ENCODE measurements at regions not wholly inside any gene's neighbourhood (a gene's known extent, or its start where the extent isn't known, plus 50 kb on each side); places are given as distances from the start of the nearest gene placed in this dataset.

GRCh38 chr4:11720292-11720691 lies 291.6 kb upstream of the HS3ST1 start:
- TF ChIP-seq CTCF (conservative IDR thresholded peaks at IDR 0.05; ENCODE audit: low read depth, low read length): 0 out of 2 replicates have a peak, but pooled peaks have one; percentile 5
- no peak for TF ChIP-seq EZH2 (IDR thresholded peaks at IDR 0.05; ENCODE audit: borderline replicate concordance, low read depth, low read length, poor library complexity, severe bottlenecking)
- intact Hi-C loops (cut with micrococcal nuclease; ENCODE audit: unreplicated experiment): no loop called here
- H3K27ac ChIP-seq (ENCODE audit: low read depth, low read length, poor library complexity, severe bottlenecking): no peak overlapping the region
- H3K4me3 ChIP-seq (ENCODE audit: low read depth, low read length, poor library complexity, severe bottlenecking): no peak overlapping the region
- H3K36me3 ChIP-seq (ENCODE audit: insufficient read depth, low read length, poor library complexity, severe bottlenecking): no peaks in the 10 kb centered on the region
- no peak for DNase-seq (ENCODE audit: low spot score)
- H3K27me3 ChIP-seq (replicated peaks; ENCODE audit: insufficient read depth, low read depth, low read length, poor library complexity): no peaks in the 10 kb centered on the region
- peaks cover 37% of the 10 kb centered on the region for H3K9me3 ChIP-seq (ENCODE audit: low read depth, low read length, poor library complexity, severe bottlenecking)
- POLR2A ChIA-PET (ENCODE audit: low non-redundant PET): no interaction called here
- H3K4me1 ChIP-seq (ENCODE audit: insufficient read depth, low read length, poor library complexity, severe bottlenecking): no peaks in the 10 kb centered on the region
- no TSS peak for BruUV-seq (replicated peaks)
- CTCF ChIA-PET: no interaction called here

DNA sequence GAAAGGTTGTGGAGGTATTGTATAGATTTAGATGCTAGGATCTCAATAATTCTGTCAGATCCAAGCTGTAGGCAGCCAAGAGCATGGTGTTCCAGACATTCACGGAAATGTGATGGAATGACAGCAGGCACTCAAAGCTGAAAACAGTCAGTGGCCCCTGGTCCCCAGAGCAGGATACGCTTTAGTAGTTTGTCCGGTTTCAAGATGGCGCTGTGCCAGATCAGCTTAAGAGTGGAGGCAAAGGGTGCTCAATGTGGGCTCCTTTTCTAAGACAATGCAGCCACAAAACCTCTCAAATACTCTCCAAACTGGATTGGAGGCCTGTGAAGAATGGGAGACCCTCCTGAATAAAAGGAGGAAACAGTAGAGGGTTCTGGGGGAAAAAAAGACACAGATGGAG lies 291.2 kb upstream of the HS3ST1 start:
- no peak overlapping the region for H3K4me3 ChIP-seq (ENCODE audit: low read depth, low read length, poor library complexity, severe bottlenecking)
- H3K27me3 ChIP-seq (replicated peaks; ENCODE audit: insufficient read depth, low read depth, low read length, poor library complexity): no peaks in the 10 kb centered on the region
- intact Hi-C loops (cut with micrococcal nuclease; ENCODE audit: unreplicated experiment): no loop called here
- no peaks in the 10 kb centered on the region for H3K36me3 ChIP-seq (ENCODE audit: insufficient read depth, low read length, poor library complexity, severe bottlenecking)
- no peak for TF ChIP-seq EZH2 (IDR thresholded peaks at IDR 0.05; ENCODE audit: borderline replicate concordance, low read depth, low read length, poor library complexity, severe bottlenecking)
- no peak for TF ChIP-seq CTCF (conservative IDR thresholded peaks at IDR 0.05; ENCODE audit: low read depth, low read length)
- no peak overlapping the region for H3K27ac ChIP-seq (ENCODE audit: low read depth, low read length, poor library complexity, severe bottlenecking)
- peaks cover 40% of the 10 kb centered on the region for H3K9me3 ChIP-seq (ENCODE audit: low read depth, low read length, poor library complexity, severe bottlenecking)
- no TSS peak for BruUV-seq (replicated peaks)
- ChIA-PET POLR2A (ENCODE audit: low non-redundant PET) (no interaction called here), CTCF (no interaction called here)
- DNase-seq (ENCODE audit: low spot score): no peak
- H3K4me1 ChIP-seq (ENCODE audit: insufficient read depth, low read length, poor library complexity, severe bottlenecking): no peaks in the 10 kb centered on the region

DNA sequence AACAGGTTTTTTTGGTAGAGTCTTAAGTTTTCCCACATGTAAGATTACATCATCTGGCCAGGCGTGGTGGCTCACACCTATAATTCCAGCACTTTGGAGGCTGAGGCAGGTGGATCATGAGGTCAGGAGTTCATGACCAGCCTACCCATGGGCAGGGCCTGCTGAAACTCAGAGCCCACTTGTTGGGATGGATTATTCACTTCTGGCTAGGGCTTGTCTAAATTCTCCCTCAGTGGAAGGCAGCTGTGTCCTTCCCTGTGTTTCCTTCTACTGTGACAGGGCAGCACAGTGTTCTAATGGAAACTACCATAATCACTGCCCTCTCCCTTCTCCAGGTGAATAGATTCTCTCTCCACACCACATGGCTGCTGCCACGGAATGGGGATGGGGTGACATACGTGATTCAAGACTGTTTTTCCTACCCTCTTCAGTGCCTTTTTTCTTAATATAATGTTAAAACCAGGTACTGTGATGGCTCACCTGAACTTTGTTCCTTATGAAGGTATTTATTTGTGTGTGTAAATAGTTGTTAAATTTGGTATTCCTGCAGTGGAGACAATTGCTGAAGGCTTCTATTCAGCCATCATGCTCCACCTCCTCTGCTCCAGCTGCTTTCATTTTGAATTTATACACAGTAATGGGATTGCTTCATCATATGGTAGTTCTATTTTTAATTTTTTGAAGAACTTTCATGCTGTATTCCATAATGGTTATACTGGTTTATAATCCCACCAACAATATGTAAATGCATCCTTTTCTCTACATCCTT lies 287.2 kb upstream of the HS3ST1 start:
- Histone ChIP-seq H3K27me3 (replicated peaks; ENCODE audit: insufficient read depth, low read depth, low read length, poor library complexity) (no peaks in the 10 kb centered on the region), H3K36me3 (ENCODE audit: insufficient read depth, low read length, poor library complexity, severe bottlenecking) (no peaks in the 10 kb centered on the region), H3K27ac (ENCODE audit: low read depth, low read length, poor library complexity, severe bottlenecking) (no peak overlapping the region), H3K9me3 (ENCODE audit: low read depth, low read length, poor library complexity, severe bottlenecking) (peaks cover 45% of the 10 kb centered on the region), H3K4me1 (ENCODE audit: insufficient read depth, low read length, poor library complexity, severe bottlenecking) (no peaks in the 10 kb centered on the region), H3K4me3 (ENCODE audit: low read depth, low read length, poor library complexity, severe bottlenecking) (no peak overlapping the region)
- ChIA-PET POLR2A (ENCODE audit: low non-redundant PET) (no interaction called here), CTCF (no interaction called here)
- no peak for DNase-seq (ENCODE audit: low spot score)
- BruUV-seq (replicated peaks): no TSS peak
- intact Hi-C loops (cut with micrococcal nuclease; ENCODE audit: unreplicated experiment): no loop called here
- TF ChIP-seq CTCF (conservative IDR thresholded peaks at IDR 0.05; ENCODE audit: low read depth, low read length): no peak
- TF ChIP-seq EZH2 (IDR thresholded peaks at IDR 0.05; ENCODE audit: borderline replicate concordance, low read depth, low read length, poor library complexity, severe bottlenecking): no peak

Measured in A673 (cell line).